Cardiac fibroblast (primary cell): ENCODE measurements at regions not wholly inside any gene's neighbourhood (a gene's known extent, or its start where the extent isn't known, plus 50 kb on each side); places are given as distances from the start of the nearest gene placed in this dataset.

Source experiments
- DNase-seq, 2 donors: peaks; one replicate each; pipeline versions ENCODE4 v3.0.0 to v3.0.0-alpha.2; 2010; ENCODE audit warnings: low read depth in 2 of 2
- H3K4me3 ChIP-seq, 2 donors: replicated peaks in 1 of 2; 1 replicate in 1 of 2; 2 replicates in 1 of 2; pipeline ENCODE4 v1.5.1; 2011; ENCODE audit warnings: low read depth in 2 of 2, low read length in 2 of 2, mild to moderate bottlenecking in 2 of 2, moderate library complexity in 1 of 2
- TF ChIP-seq, protein P1 (sequence below): IDR thresholded peaks from one replicate; pipeline ENCODE4 v1.5.1; 2011; ENCODE audit warnings: low read depth, mild to moderate bottlenecking, low read length, inconsistent platforms

DNA sequence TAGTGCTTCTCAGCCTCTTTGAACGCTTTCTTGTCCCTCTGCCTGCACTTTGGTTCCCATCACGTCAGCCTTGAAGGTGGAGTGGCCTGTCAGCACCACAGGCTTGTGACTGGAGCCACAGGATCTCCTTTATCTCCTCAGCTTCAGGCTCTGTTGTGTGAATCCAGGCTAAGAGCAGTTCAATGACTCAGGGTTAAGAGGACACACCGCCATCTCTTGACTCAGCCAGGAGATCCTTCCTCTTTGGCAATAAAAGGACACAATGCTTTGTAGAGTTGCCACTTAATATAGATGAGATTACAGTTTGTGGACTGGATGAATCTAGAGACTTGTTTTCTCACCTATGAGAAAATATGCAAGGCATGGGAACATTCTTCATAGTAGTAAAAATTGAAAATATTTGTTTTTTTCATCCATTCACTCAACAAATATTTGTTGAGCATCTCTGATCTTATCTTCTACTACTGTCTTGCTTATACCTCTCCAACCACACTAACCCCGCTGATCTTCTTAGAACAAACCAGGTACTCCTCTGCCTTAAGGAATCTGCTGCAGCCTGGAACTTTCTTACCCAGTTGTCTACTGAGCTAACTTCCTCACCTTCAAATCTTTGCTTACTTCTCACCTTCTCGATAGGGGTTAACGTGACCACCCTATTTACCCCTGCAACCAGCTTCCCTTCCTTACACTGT, 62.3 kb downstream of the UCHL1 start:
- TF ChIP-seq, protein P1, sequence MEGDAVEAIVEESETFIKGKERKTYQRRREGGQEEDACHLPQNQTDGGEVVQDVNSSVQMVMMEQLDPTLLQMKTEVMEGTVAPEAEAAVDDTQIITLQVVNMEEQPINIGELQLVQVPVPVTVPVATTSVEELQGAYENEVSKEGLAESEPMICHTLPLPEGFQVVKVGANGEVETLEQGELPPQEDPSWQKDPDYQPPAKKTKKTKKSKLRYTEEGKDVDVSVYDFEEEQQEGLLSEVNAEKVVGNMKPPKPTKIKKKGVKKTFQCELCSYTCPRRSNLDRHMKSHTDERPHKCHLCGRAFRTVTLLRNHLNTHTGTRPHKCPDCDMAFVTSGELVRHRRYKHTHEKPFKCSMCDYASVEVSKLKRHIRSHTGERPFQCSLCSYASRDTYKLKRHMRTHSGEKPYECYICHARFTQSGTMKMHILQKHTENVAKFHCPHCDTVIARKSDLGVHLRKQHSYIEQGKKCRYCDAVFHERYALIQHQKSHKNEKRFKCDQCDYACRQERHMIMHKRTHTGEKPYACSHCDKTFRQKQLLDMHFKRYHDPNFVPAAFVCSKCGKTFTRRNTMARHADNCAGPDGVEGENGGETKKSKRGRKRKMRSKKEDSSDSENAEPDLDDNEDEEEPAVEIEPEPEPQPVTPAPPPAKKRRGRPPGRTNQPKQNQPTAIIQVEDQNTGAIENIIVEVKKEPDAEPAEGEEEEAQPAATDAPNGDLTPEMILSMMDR = no peak
- DNase-seq = peak in 1 of 2 donors; percentile 14
- no peak overlapping the region for H3K4me3 ChIP-seq

DNA sequence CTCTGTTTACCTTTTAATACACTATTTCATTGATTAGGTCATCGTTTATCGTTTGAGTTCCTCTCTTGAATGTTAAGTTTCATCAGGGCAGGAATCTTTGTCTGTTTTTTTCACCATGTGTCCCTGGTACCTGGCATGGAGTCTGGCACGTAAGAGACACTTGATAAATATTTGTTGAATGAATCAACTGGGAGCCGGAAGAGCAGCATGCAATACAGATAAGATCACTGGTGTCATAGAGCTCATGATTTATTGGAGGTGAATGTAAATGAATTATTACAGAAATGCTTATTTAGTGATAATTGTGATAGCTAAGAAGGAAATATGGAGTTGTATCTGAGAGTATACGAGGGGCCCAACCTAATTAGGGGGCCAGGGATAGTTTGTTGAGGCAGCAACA, 62.8 kb downstream of the UCHL1 start:
- TF ChIP-seq, protein P1 = no peak
- no peak for DNase-seq
- no peak overlapping the region for H3K4me3 ChIP-seq

DNA sequence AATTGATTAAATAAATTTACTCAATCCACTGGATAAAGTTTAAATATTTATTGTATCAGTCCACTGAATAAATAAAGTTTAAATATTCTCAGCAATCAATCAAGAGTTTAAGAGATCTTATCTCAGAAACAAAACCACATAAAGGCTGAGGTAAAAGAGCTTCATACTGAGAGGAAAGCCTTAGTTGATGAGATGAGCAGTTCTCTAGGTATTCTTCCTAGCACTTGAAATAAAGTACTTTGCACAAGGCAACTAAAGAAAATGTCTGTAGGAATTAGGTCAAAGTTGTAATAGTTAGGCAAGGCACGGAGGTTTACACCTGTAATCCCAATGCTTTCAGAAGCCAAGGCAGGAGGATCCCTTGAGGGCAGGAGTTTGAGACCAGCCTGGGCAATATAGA, 63.5 kb downstream of the UCHL1 start:
- TF ChIP-seq, protein P1 = no peak
- DNase-seq = no peak
- no peak overlapping the region for H3K4me3 ChIP-seq

DNA sequence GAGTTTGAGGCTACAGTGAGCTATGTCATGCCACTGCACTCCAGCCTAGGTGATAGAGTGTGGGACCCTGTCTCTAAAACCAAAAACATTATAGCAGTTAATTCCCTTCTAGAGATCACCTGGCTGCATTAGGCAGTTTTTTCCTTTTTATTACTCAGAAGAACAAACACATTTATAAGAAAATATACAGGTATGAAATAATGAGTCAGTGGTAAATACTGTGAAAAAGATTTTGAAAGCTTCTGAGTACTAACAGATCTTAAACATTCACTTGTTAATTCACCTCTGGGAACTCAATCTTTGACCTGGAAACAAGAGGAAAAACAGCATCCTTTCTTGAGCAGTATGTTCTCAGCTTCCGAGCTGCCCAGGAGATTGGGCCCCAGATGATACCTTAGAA, 64.1 kb downstream of the UCHL1 start:
- TF ChIP-seq, protein P1 = no peak
- DNase-seq = no peak
- no peak overlapping the region for H3K4me3 ChIP-seq

DNA sequence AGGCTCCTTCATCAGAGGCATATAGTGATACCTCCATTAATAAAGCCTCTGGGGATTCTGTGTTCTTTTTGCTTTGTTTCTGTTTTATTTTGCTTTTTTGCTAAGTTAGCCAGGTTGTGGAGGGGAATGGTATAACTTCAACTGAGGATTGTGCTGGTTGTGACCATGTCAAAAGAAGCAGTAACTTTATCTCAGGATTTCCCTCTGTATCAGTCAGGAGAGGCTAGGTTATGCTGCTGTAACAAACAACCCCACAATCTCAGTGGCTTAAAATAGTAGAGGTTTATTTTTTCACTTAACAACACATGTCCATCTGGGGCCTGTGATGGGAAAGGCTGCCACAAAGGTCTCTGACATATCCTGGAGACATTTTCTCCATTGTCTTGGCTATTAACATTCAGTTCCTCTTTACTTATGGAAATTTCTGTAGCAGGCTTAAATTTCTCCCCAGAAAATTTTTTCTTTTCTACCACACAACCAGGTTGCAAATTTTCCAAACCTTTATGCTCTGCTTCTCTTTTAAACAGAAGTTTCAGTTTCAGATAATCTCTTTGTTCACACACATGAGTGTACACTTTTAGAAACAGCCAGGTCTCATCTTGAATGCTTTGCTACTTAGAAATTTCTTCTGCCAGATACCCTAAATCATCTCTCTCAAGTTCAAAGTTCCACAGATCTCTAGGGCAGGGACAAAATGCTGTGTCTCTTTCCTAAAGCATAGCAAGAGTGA, 64.7 kb downstream of the UCHL1 start:
- DNase-seq = no peak
- H3K4me3 ChIP-seq = no peak overlapping the region
- TF ChIP-seq, protein P1 = no peak

DNA sequence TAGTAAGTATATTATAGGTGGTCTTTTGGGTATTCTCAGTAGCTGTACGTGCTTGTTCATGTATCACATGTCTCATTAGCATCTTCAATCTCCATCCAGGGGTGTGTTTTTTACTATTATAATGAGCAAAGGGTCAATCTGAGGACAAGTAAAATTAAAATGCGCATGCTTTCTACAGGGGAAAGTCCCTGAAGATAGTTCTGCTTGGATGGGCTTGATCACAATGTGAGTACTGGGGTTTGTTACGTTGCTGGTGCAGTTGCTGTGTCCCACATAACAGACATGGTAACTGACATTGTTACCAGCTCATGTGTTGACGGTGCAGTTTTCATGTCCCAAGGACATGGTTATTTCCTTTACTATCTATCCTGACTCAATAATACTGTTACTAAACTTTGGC, 65.9 kb downstream of the UCHL1 start:
- no peak for DNase-seq
- TF ChIP-seq, protein P1 = no peak
- H3K4me3 ChIP-seq = no peak overlapping the region
